Activated CD4-positive, alpha-beta memory T cell treated with anti-CD3 and anti-CD28 coated beads for 36 hours (primary cell): ENCODE measurements at regions not wholly inside any gene's neighbourhood (a gene's known extent, or its start where the extent isn't known, plus 50 kb on each side); places are given as distances from the start of the nearest gene placed in this dataset.

Experiments
- CTCF ChIA-PET: fragments of 350-600 bp; sonication (Branson Sonifier 250); formaldehyde crosslinking; loops from one replicate; lab custom pipeline; 2021; ENCODE audit warnings: antibody characterized with exemption, inconsistent platforms; lab: Charles Lee
- POLR2A ChIA-PET: fragments of 350-600 bp; sonication (Branson Sonifier 250); formaldehyde crosslinking; loops from one replicate; lab custom pipeline; 2021; ENCODE audit warnings: antibody characterized with exemption; lab: Charles Lee
- DNase-seq: peaks from one replicate; pipeline ENCODE4 v3.0.0-alpha.2; 2020
- H3K27ac Mint-ChIP-seq: one replicate; pipeline ENCODE4 v1.8.0; 2021; ENCODE audit warnings: mixed read lengths
- H3K27me3 Mint-ChIP-seq: one replicate; pipeline ENCODE4 v1.8.0; 2021; ENCODE audit warnings: mixed read lengths
- H3K36me3 Mint-ChIP-seq: one replicate; pipeline ENCODE4 v1.8.0; 2021; ENCODE audit warnings: mixed read lengths
- H3K4me1 Mint-ChIP-seq: one replicate; pipeline ENCODE4 v1.8.0; 2021; ENCODE audit warnings: low read depth, mixed read lengths
- H3K4me3 Mint-ChIP-seq: one replicate; pipeline ENCODE4 v1.8.0; 2021; ENCODE audit warnings: mild to moderate bottlenecking, mixed read lengths
- H3K9me3 Mint-ChIP-seq: one replicate; pipeline ENCODE4 v1.8.0; 2021; ENCODE audit warnings: mixed read lengths
- intact Hi-C: fragments of 100-400 bp; cut with micrococcal nuclease; formaldehyde crosslinking; loops from one replicate; pipeline ENCODE4 v1.15.1; 2023

DNA sequence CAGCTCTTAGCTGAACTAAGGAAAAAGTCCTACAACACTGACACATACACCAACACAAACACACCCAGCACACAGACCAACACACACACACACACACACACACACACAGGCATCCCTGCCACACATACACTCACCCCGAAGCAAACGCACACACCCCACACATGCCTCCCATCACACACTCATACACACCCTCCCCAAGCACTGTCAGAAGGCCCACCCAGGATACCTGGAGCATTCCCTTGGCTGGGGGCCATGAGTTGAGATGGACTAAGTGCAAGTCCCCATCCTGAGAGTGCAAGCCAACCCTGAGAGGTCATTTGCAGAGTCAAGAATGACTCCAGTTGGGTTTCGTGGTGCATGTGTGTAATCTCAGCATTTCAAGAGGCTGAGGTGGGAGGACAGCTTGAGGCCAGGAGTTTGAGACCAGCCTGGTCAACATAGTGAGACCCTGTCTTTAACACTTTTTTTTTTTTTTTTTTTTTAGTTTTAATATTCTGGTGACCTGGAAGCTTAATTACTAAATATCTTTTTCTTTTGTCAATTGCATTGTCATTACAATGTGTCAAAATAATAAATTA lies 117.3 kb downstream of the RHOU start:
- Mint-ChIP-seq H3K4me3 (no peak overlapping the region), H3K36me3 (no peaks in the 10 kb centered on the region), H3K9me3 (no peaks in the 10 kb centered on the region), H3K27ac (no peak overlapping the region), H3K4me1 (no peaks in the 10 kb centered on the region), H3K27me3 (no peaks in the 10 kb centered on the region)
- intact Hi-C loops: no loop called here
- POLR2A ChIA-PET: no interaction called here
- DNase-seq: no peak
- CTCF ChIA-PET: no interaction called here

GRCh38 chr1:228853191-228853590 lies 117.9 kb downstream of the RHOU start:
- Mint-ChIP-seq H3K4me3 (no peak overlapping the region), H3K9me3 (no peaks in the 10 kb centered on the region), H3K27me3 (no peaks in the 10 kb centered on the region), H3K4me1 (no peaks in the 10 kb centered on the region), H3K36me3 (no peaks in the 10 kb centered on the region), H3K27ac (no peak overlapping the region)
- ChIA-PET CTCF (no interaction called here), POLR2A (no interaction called here)
- intact Hi-C loops: no loop called here
- DNase-seq: no peak

DNA sequence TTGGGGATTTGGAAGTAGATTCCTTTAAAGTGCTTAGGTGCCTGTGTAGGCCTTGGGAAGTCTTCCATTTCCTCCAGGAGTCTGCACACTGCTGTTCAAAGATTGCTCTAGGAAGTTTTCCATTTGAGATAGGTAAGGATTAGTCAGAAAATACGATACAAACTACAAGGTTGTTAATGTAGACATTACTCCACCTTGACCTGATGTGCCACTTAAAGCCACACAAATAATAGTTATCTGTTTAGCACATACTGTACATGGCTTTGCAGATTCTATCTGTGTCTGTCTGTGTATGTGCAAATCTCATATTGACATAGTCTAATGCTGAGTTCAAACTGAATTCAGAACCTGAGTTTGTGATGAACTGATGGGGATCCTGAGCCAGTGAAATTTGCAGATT lies 118.4 kb downstream of the RHOU start:
- ChIA-PET CTCF (no interaction called here), POLR2A (no interaction called here)
- intact Hi-C loops: no loop called here
- no peak for DNase-seq
- Mint-ChIP-seq H3K36me3 (no peaks in the 10 kb centered on the region), H3K4me3 (no peak overlapping the region), H3K27me3 (peaks cover 1% of the 10 kb centered on the region), H3K9me3 (no peaks in the 10 kb centered on the region), H3K27ac (no peak overlapping the region), H3K4me1 (no peaks in the 10 kb centered on the region)

DNA sequence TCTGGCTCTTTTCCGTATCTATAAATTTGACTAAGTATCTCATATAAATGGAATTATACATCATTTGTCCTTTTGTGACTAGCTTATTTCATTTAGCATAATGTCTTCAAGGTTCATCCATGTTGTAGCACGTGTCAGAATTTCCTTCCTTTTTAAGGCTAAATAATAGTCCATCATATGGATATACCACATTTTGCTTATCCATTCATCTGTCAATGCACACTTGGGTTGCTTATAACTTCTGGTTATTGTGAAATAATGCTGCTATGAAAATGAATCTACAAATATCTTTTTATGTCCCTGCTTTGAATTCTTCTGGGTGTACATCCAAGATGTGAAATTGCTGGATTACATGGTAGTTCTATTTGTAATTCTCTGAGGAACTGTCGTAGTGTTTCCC lies 119.6 kb downstream of the RHOU start:
- peaks cover 1% of the 10 kb centered on the region for H3K4me1 Mint-ChIP-seq
- DNase-seq: no peak
- H3K27ac Mint-ChIP-seq: no peak overlapping the region
- intact Hi-C loops: no loop called here
- ChIA-PET CTCF (interaction anchor here (0.7 kb wide), 1 partner anchor 9 kb away, joined by 4 read pairs; no protein-coding TSS in a partner anchor), POLR2A (no interaction called here)
- H3K27me3 Mint-ChIP-seq: peaks cover 7% of the 10 kb centered on the region
- no peaks in the 10 kb centered on the region for H3K36me3 Mint-ChIP-seq
- H3K9me3 Mint-ChIP-seq: no peaks in the 10 kb centered on the region
- H3K4me3 Mint-ChIP-seq: no peak overlapping the region

DNA sequence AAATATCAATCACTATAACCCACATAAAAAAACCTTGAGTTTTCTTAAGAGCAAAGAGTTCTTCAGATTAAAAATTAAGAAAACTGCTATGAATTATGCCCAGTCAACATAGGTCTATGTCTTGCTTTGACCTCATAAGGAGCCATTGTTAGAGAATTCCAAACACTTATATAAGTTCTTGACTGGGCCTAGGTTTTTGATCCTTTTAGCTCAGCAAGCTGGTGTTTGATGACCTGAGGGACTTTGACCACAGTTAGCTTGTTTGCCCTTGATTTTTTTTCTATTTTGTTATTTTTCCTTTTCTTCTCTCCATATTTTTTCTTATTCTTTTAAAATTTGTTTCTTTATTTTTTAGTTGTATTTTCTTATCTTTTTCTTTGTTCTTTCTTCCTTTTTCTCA lies 122.3 kb downstream of the RHOU start:
- Mint-ChIP-seq H3K27me3 (peaks cover 7% of the 10 kb centered on the region), H3K27ac (no peak overlapping the region), H3K9me3 (no peaks in the 10 kb centered on the region), H3K4me3 (no peak overlapping the region), H3K4me1 (peaks cover 19% of the 10 kb centered on the region), H3K36me3 (no peaks in the 10 kb centered on the region)
- ChIA-PET POLR2A (no interaction called here), CTCF (no interaction called here)
- DNase-seq: no peak
- intact Hi-C loops: no loop called here

- CTCF ChIA-PET: interaction anchor here (0.8 to 1.7 kb wide), 4 partner anchors 11 to 125 kb away, joined by 3 to 5 read pairs (median 4); no protein-coding TSS in a partner anchor
- peak; percentile 71 for DNase-seq
- H3K36me3 Mint-ChIP-seq: no peaks in the 10 kb centered on the region
- no peak overlapping the region for H3K27ac Mint-ChIP-seq
- intact Hi-C loops: loop anchor here (1.0 to 5.0 kb wide), 2 partner anchors 67 to 124 kb away; partner anchors contain the start of gene RHOU
- POLR2A ChIA-PET: interaction anchor here (1.0 kb wide), 1 partner anchor 66 kb away, joined by 4 read pairs; no protein-coding TSS in a partner anchor
- peaks cover 7% of the 10 kb centered on the region for H3K27me3 Mint-ChIP-seq
- no peak overlapping the region for H3K4me3 Mint-ChIP-seq
- H3K9me3 Mint-ChIP-seq: no peaks in the 10 kb centered on the region
- peaks cover 34% of the 10 kb centered on the region for H3K4me1 Mint-ChIP-seq
These were observed 125.9 kb downstream of the RHOU start for GRCh38 chr1:228860911-228861831.

DNA sequence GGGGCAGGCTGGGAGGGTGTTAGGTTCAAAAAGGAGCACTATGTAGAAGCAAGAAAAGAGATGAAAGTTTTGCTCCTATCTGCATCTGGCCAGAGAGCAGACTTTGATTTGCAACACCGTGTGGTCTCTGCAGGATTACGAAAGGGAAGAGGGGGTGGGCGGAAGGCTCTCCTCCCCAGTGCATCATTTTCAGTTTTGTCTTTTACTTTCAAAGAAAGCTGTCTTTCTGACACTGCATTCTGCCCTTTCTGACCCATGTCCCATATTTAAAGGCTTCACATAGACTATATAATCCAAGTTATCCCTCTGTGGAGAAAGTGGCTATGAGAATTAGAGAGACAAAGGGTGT lies 126.5 kb downstream of the RHOU start:
- Mint-ChIP-seq H3K9me3 (no peaks in the 10 kb centered on the region), H3K27ac (no peak overlapping the region), H3K27me3 (peaks cover 7% of the 10 kb centered on the region), H3K4me3 (no peak overlapping the region), H3K4me1 (peaks cover 34% of the 10 kb centered on the region), H3K36me3 (no peaks in the 10 kb centered on the region)
- DNase-seq: peak; percentile 38
- ChIA-PET POLR2A (interaction anchor here (1.0 kb wide), 1 partner anchor 67 kb away, joined by 4 read pairs; no protein-coding TSS in a partner anchor), CTCF (interaction anchor here (0.8 to 1.7 kb wide), 3 partner anchors 11 to 126 kb away, joined by 3 to 4 read pairs (median 4); no protein-coding TSS in a partner anchor)
- intact Hi-C loops: loop anchor here (1.0 to 5.0 kb wide), 2 partner anchors 68 to 125 kb away; partner anchors contain the start of gene RHOU

DNA sequence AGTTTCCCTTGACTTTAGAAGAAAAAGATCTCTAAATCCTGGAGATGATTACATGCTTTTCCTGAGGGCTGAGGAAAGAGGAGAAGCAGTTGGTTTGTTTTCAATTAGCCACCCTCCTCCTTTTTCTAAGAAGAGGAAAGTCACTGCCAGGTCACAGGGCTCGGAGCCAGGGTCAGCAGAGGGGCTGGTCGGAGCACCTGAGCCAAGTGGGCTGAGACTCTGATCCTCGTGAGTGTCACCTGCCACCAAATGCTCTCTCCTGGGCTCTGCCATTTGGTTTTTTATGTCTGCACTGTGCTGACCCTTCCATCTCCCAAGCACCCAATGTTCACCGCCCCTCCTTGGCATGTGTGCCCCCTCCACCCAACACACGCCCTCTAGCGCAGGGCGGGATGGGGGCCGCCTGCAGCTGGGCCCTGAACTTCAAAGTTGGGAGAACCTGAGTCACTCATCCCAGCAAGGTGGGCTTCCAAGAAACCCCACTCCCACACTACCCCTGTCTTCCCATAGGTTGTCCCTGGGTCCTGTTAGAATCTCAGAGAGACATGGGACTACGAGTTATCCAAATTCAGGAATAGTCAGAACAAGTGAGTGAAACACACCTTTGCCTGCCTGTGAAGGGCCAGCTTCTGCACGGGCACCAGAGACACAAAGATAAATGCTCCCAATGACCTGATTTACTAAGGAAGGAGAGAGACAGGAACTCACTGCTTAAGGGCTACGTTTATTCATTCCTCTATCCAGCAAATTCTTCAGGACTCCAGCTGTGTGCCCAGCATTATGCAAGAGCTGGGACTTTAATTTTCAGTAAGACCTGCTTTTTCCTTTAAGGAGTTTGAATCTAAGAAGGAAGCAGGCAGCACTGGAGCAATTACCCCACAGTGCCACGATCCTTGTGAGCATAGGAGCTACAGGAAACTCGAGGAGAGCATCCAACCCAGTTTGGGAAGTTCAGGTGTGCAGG lies 127.5 kb downstream of the RHOU start:
- intact Hi-C loops: loop anchor here (5.0 kb wide), 1 partner anchor 126 kb away; the partner anchor contains the start of gene RHOU
- H3K9me3 Mint-ChIP-seq: no peaks in the 10 kb centered on the region
- H3K27ac Mint-ChIP-seq: no peak overlapping the region
- H3K4me1 Mint-ChIP-seq: peaks cover 34% of the 10 kb centered on the region
- POLR2A ChIA-PET: no interaction called here
- DNase-seq: no peak
- H3K4me3 Mint-ChIP-seq: no peak overlapping the region
- CTCF ChIA-PET: interaction anchor here (0.7 kb wide), 1 partner anchor 364 kb away, joined by 4 read pairs; no protein-coding TSS in a partner anchor
- H3K27me3 Mint-ChIP-seq: peaks cover 7% of the 10 kb centered on the region
- H3K36me3 Mint-ChIP-seq: no peaks in the 10 kb centered on the region

DNA sequence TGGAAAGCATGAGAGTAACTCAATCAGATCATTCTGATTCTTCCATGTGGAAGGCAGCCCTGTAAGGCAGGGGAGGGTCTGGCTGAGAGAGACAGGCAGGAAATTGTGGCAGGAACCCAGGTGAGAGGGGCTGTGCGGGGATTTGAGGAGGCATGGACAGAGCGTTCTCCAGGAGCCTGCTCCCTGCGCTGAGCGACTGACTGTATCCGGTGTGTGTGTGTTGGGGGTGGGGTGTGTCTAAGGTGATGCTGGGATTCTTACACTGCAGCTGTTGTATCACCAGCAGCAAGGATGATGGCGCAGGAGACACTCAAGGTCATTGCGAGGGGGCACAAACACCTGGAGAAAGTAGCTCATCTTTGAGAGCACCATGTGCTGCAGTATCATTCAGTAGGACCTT lies 128.5 kb downstream of the RHOU start:
- DNase-seq: no peak
- peaks cover 5% of the 10 kb centered on the region for H3K27me3 Mint-ChIP-seq
- H3K4me1 Mint-ChIP-seq: peaks cover 34% of the 10 kb centered on the region
- POLR2A ChIA-PET: no interaction called here
- no peak overlapping the region for H3K27ac Mint-ChIP-seq
- intact Hi-C loops: loop anchor here (5.0 kb wide), 1 partner anchor 126 kb away; the partner anchor contains the start of gene RHOU
- H3K4me3 Mint-ChIP-seq: no peak overlapping the region
- no peaks in the 10 kb centered on the region for H3K9me3 Mint-ChIP-seq
- H3K36me3 Mint-ChIP-seq: no peaks in the 10 kb centered on the region
- CTCF ChIA-PET: interaction anchor here (0.8 to 1.2 kb wide), 2 partner anchors 10 to 198 kb away, joined by 3 to 4 read pairs; no protein-coding TSS in a partner anchor

DNA sequence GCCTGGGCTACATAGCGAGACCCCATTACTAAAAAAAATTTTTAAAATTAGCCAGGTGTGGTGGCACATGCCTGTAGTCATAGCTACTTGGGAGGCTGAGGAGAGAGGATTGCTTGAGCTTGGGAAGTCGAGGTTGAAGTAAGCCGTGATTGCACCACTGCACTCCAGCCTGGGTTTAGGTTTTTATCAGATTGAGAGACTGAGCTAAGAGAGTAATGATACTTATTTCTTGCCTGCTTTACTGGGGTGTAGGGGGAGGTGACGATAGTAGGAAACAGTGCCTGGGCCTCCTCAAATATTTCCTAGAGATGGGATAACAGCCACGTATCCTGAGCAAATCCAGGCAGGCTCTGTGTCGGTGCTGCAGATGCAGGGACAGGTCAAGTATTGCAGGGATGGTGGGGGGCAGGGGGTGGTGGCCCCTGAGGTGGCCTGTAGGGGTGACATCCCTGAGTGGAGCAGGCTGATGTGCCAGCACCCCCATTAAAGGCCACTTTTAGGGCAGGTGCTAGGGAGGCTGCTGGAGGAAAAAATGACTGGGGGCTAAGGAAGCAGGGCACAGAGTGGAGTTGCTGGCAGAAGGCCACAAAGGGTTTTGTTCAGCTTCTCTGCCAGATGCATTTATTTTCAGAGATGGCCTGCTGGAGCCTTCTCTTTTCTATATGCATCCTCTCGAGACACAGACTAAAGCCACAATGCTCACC lies 130.5 kb downstream of the RHOU start:
- H3K4me1 Mint-ChIP-seq: peaks cover 28% of the 10 kb centered on the region
- DNase-seq: no peak
- intact Hi-C loops: no loop called here
- ChIA-PET POLR2A (no interaction called here), CTCF (no interaction called here)
- no peaks in the 10 kb centered on the region for H3K9me3 Mint-ChIP-seq
- H3K27me3 Mint-ChIP-seq: no peaks in the 10 kb centered on the region
- H3K27ac Mint-ChIP-seq: no peak overlapping the region
- no peaks in the 10 kb centered on the region for H3K36me3 Mint-ChIP-seq
- H3K4me3 Mint-ChIP-seq: no peak overlapping the region

DNA sequence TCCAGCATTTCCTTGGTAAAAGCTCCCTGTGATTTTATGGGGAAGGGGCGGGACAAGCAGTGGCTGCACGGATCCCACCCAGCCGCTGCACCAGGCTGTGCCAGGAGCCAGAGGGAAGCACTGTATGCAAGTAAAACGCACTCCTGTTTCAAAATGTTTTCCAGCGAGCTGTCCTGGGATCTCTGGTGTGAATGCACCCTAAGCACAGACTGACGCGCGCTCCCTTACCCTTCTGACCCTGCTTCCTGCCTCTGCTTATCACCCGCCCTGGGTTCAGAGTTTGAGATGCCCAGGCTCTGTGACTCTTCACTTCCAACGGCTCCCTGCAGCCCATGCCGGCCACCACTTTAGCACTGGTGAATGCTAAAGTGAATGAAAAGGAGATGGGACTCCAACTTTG lies 131.2 kb downstream of the RHOU start:
- no peaks in the 10 kb centered on the region for H3K9me3 Mint-ChIP-seq
- H3K27ac Mint-ChIP-seq: no peak overlapping the region
- POLR2A ChIA-PET: no interaction called here
- no peaks in the 10 kb centered on the region for H3K36me3 Mint-ChIP-seq
- CTCF ChIA-PET: no interaction called here
- H3K27me3 Mint-ChIP-seq: no peaks in the 10 kb centered on the region
- intact Hi-C loops: no loop called here
- H3K4me3 Mint-ChIP-seq: no peak overlapping the region
- peaks cover 24% of the 10 kb centered on the region for H3K4me1 Mint-ChIP-seq
- DNase-seq: no peak
